Natural killer cell (primary cell): ENCODE measurements at regions not wholly inside any gene's neighbourhood (a gene's known extent, or its start where the extent isn't known, plus 50 kb on each side); places are given as distances from the start of the nearest gene placed in this dataset.

Source experiments
- ATAC-seq, 3 donors: fragments of 150-1000 bp in 2 of 3; fragments of 200-7000 bp in 1 of 3; cut with Tn5 transposase; 1 replicate in 1 of 3; 2 replicates in 2 of 3; pipeline ENCODE4 v1.10.0; 2021; ENCODE audit warnings: mild to moderate bottlenecking in 2 of 3, moderate library complexity in 2 of 3
- DNase-seq, 2 donors: peaks; one replicate each; pipeline versions ENCODE4 v3.0.0 to v3.0.0-alpha.2; 2013 to 2021; ENCODE audit warnings: mixed read lengths in 1 of 2
- H3K27ac ChIP-seq: one replicate; pipeline ENCODE4 v1.5.1; 2013; ENCODE audit warnings: mild to moderate bottlenecking, low read length
- H3K27me3 ChIP-seq: one replicate; pipeline ENCODE4 v1.6.1; 2013; ENCODE audit warnings: low read length; ENCODE audit not compliant: control insufficient read depth, insufficient read depth
- H3K36me3 ChIP-seq: one replicate; pipeline ENCODE4 v1.6.1; 2013; ENCODE audit warnings: low read length; ENCODE audit not compliant: control insufficient read depth, insufficient read depth
- H3K4me1 ChIP-seq: one replicate; pipeline ENCODE4 v1.6.1; 2013; ENCODE audit warnings: low read length; ENCODE audit not compliant: control insufficient read depth, insufficient read depth
- H3K4me3 ChIP-seq: one replicate; pipeline ENCODE4 v1.5.1; 2013; ENCODE audit warnings: low read length
- H3K9me3 ChIP-seq: one replicate; pipeline ENCODE4 v1.6.1; 2013; ENCODE audit warnings: low read length; ENCODE audit not compliant: control insufficient read depth, insufficient read depth
- H3K27ac Mint-ChIP-seq, 2 donors: one replicate each; pipeline ENCODE4 v1.8.0; 2022; ENCODE audit warnings: mild to moderate bottlenecking in 2 of 2, mixed read lengths in 2 of 2, moderate library complexity in 1 of 2
- H3K27me3 Mint-ChIP-seq, 2 donors: one replicate each; pipeline ENCODE4 v1.8.0; 2022; ENCODE audit warnings: low read depth in 2 of 2, mixed read lengths in 2 of 2
- H3K36me3 Mint-ChIP-seq: one replicate; pipeline ENCODE4 v1.8.0; 2022; ENCODE audit warnings: mixed read lengths
- H3K4me1 Mint-ChIP-seq, 2 donors: one replicate each; pipeline ENCODE4 v1.8.0; 2022; ENCODE audit warnings: mixed read lengths in 2 of 2
- H3K4me3 Mint-ChIP-seq: one replicate; pipeline ENCODE4 v1.8.0; 2022; ENCODE audit warnings: mild to moderate bottlenecking, moderate library complexity, mixed read lengths
- H3K9me3 Mint-ChIP-seq, 2 donors: one replicate each; pipeline ENCODE4 v1.8.0; 2022; ENCODE audit warnings: mixed read lengths in 2 of 2
- CTCF ChIP-seq: fragments of 200-600 bp; IDR thresholded peaks from one replicate; pipeline ENCODE4 v1.8.0; 2022; ENCODE audit warnings: antibody characterized with exemption
- WGBS: methylation state at CpG from one replicate; pipeline ENCODE4 v1.1.7; 2013; ENCODE audit warnings: missing lambda C conversion rate; ENCODE audit not compliant: insufficient coverage; 5-methylcytosine and 5-hydroxymethylcytosine counted together
- intact Hi-C: fragments of 100-400 bp; cut with micrococcal nuclease; formaldehyde crosslinking; loops from one replicate; pipeline ENCODE4 v1.14.2; 2022

GRCh38 chr6:43939281-43940070, 169.5 kb downstream of the VEGFA start:
- H3K4me3 ChIP-seq = no peak overlapping the region
- DNase-seq (no peak), ATAC-seq (no peak)
- Mint-ChIP-seq H3K36me3 (peaks cover 4% of the 10 kb centered on the region), H3K4me1 (no peaks in the 10 kb centered on the region), H3K27me3 (peaks cover 7 to 14% of the 10 kb centered on the region in 2 donors), H3K4me3 (no peak overlapping the region), H3K9me3 (peaks cover 0 to 2% of the 10 kb centered on the region in 2 donors), H3K27ac (no peak overlapping the region)
- no peak overlapping the region for H3K27ac ChIP-seq
- WGBS = 74% methylated on average over 15 of the region's 15 CpGs
- TF ChIP-seq CTCF = no peak
- H3K36me3 ChIP-seq = no peaks in the 10 kb centered on the region
- no peaks in the 10 kb centered on the region for H3K27me3 ChIP-seq
- H3K9me3 ChIP-seq = no peaks in the 10 kb centered on the region
- intact Hi-C loops = no loop called here
- H3K4me1 ChIP-seq = no peaks in the 10 kb centered on the region

- Histone ChIP-seq H3K9me3 (no peaks in the 10 kb centered on the region), H3K27ac (no peak overlapping the region), H3K27me3 (no peaks in the 10 kb centered on the region), H3K36me3 (no peaks in the 10 kb centered on the region), H3K4me3 (no peak overlapping the region), H3K4me1 (no peaks in the 10 kb centered on the region)
- Mint-ChIP-seq H3K4me1 (no peaks in the 10 kb centered on the region), H3K9me3 (no peaks in the 10 kb centered on the region), H3K36me3 (no peaks in the 10 kb centered on the region), H3K27me3 (peaks cover 7 to 14% of the 10 kb centered on the region in 2 donors), H3K4me3 (no peak overlapping the region), H3K27ac (no peak overlapping the region)
- TF ChIP-seq CTCF = no peak
- DNase-seq (no peak), ATAC-seq (no peak)
- intact Hi-C loops = no loop called here
- WGBS = 88% methylated on average over 18 of the region's 18 CpGs
Observed at GRCh38 chr6:43938178-43939105, 168.4 kb downstream of the VEGFA start.

- no peaks in the 10 kb centered on the region for H3K9me3 Mint-ChIP-seq
- WGBS = 71% methylated on average over 7 of the region's 7 CpGs
- Histone ChIP-seq H3K4me3 (no peak overlapping the region), H3K27ac (no peak overlapping the region), H3K27me3 (no peaks in the 10 kb centered on the region), H3K9me3 (no peaks in the 10 kb centered on the region), H3K4me1 (no peaks in the 10 kb centered on the region), H3K36me3 (no peaks in the 10 kb centered on the region)
- DNase-seq (no peak), ATAC-seq (no peak)
- H3K27me3 Mint-ChIP-seq = peaks cover 7 to 14% of the 10 kb centered on the region in 2 donors
- TF ChIP-seq CTCF = no peak
- intact Hi-C loops = no loop called here
- H3K27ac Mint-ChIP-seq = no peak overlapping the region
- H3K4me3 Mint-ChIP-seq = no peak overlapping the region
- no peaks in the 10 kb centered on the region for H3K36me3 Mint-ChIP-seq
- no peaks in the 10 kb centered on the region for H3K4me1 Mint-ChIP-seq
Observed at GRCh38 chr6:43937236-43938177, 167.5 kb downstream of the VEGFA start.
